Neural cell (in vitro differentiated cells): ENCODE measurements at regions not wholly inside any gene's neighbourhood (a gene's known extent, or its start where the extent isn't known, plus 50 kb on each side); places are given as distances from the start of the nearest gene placed in this dataset.

Experiments used
- MXI1 ChIP-seq: fragments of 450-650 bp; conservative IDR thresholded peaks from 2 replicates; pipeline ENCODE4 v1.6.1; 2014; ENCODE audit warnings: antibody characterized with exemption, mild to moderate bottlenecking; ENCODE audit not compliant: poor library complexity, severe bottlenecking
- POLR2AphosphoS5 ChIP-seq: IDR thresholded peaks from 2 replicates; pipeline ENCODE4 v1.6.1; 2012
- TF ChIP-seq, protein P1 (sequence below): fragments of 450-650 bp; IDR thresholded peaks from 2 replicates; pipeline ENCODE4 v1.5.1; 2014; ENCODE audit warnings: antibody characterized with exemption, mild to moderate bottlenecking, moderate library complexity; ENCODE audit not compliant: poor library complexity, severe bottlenecking

- TF ChIP-seq POLR2AphosphoS5 = no peak
- no peak for TF ChIP-seq MXI1
- TF ChIP-seq, protein P1, sequence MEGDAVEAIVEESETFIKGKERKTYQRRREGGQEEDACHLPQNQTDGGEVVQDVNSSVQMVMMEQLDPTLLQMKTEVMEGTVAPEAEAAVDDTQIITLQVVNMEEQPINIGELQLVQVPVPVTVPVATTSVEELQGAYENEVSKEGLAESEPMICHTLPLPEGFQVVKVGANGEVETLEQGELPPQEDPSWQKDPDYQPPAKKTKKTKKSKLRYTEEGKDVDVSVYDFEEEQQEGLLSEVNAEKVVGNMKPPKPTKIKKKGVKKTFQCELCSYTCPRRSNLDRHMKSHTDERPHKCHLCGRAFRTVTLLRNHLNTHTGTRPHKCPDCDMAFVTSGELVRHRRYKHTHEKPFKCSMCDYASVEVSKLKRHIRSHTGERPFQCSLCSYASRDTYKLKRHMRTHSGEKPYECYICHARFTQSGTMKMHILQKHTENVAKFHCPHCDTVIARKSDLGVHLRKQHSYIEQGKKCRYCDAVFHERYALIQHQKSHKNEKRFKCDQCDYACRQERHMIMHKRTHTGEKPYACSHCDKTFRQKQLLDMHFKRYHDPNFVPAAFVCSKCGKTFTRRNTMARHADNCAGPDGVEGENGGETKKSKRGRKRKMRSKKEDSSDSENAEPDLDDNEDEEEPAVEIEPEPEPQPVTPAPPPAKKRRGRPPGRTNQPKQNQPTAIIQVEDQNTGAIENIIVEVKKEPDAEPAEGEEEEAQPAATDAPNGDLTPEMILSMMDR = no peak
Observed at GRCh38 chr11:86147004-86147403, 78.1 kb upstream of the PICALM start.
